Stimulated activated CD4-positive, alpha-beta T cell treated with anti-CD3 and anti-CD28 coated beads, TNF-alpha, amount 100 ng/mL, for 48 hours (primary cell): ENCODE measurements at regions not wholly inside any gene's neighbourhood (a gene's known extent, or its start where the extent isn't known, plus 50 kb on each side); places are given as distances from the start of the nearest gene placed in this dataset.

Source experiments
- DNase-seq, 3 donors: peaks; one replicate each; pipeline ENCODE4 v3.0.0-alpha.2; 2020; ENCODE audit warnings: low read depth in 3 of 3

DNA sequence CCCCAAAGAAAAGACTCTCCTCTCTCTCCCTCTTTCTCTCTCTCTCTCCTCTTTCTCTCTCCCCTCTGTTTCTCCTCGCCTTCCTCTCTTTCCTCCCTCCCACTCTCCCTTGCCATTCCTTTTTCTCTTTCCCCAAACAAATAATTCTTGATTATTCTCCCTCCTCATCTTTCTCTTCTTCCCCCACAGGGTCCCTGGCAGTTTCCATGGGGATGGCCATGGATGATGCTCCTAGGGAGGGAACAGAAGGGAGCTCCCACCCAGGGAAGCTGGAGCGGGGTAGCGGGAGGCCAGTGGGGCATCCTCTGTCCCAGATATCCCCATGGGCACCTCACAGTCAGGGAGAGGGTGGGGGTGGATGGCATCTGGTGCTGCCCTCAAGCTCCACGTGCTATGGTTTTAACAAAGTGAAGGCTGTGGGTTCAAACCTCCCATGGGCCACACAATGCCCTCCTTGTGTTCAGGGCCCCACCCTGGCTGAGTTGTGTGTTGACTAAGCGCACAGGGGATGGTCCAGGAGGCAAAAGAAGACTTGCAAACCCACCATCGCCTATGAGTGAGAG lies 266.4 kb downstream of the BUD13 start:
- DNase-seq: no peak

DNA sequence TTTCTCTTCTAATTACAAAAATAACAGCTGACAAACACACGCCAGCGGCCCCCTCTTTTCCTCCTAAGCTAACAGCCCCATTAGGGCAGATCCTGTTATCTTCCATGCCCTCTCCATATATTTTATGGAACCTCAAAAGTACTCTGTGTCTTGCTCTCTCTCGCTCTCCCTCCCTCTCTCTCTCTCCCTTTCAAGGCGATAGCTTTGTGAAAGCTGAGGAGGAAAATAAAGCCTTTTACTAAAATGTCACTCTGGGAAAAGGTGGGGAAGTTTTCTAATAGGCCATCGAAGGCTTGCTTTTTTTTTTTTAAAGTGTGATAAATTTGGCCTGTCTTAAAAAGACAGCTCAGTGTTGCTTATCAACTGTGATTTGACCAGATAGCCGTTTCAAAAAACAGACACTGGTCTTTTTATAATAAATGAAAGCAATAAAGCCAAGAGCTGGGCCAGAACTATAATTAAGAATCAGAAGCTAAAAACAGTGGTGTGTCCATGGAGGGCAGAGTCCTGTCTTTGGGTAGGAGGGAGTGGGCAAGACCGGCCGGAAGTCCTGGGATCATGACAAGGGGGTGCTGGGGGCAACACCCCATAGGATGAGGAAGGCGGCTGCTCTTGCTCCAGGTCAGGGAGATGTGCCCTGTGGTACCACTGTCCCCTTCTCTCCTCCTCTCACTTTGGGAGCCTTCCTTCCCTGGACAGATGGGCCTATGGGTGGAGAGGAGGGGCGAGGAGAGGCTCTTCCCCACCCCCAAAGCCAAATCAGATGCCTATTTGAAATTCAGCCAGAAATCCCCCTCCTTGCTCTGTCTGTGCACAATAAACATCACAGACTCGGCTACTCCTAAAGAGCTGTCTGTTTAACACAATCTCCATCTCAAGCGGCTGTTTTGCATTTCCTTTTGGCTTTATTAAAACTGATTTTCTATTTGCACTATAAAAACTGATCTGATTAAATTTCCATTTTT lies 267.2 kb downstream of the BUD13 start:
- no peak for DNase-seq

DNA sequence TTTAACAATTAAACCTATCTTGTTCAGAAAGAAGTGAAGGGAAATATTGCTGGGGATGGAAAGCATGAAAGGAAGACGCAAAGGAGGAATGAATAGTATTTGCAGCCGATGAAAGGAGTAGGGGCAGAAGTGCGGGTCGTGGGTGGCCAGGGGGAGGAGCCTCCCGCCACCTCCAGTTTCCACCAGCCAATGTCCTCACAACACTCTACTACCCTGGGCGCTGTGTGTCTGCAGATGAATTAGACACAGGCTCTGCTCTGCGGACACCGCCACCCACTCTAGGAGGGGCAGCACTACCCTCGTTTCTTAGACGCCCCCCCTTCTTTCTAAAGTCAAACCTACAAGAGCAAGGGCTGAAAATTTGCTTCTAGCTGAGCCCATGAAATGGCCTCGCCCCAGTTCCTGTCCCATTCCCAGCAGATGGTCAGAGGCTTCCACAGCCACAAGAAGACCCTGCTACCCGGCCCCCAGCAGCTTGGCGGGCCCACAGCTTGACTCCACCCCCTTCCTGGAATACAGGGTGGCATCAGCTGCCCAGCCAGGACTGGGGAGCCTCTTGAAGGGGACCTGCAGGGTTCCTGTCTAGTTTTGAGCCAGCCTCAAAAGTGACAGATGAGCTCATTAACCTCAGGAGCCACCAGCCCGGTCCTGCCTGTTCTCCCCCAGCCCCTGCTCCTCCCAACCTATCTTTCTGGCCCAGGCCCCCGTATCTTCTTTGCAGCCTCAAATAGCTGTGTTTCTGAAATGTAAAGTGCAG lies 268.1 kb downstream of the BUD13 start:
- DNase-seq: no peak

DNA sequence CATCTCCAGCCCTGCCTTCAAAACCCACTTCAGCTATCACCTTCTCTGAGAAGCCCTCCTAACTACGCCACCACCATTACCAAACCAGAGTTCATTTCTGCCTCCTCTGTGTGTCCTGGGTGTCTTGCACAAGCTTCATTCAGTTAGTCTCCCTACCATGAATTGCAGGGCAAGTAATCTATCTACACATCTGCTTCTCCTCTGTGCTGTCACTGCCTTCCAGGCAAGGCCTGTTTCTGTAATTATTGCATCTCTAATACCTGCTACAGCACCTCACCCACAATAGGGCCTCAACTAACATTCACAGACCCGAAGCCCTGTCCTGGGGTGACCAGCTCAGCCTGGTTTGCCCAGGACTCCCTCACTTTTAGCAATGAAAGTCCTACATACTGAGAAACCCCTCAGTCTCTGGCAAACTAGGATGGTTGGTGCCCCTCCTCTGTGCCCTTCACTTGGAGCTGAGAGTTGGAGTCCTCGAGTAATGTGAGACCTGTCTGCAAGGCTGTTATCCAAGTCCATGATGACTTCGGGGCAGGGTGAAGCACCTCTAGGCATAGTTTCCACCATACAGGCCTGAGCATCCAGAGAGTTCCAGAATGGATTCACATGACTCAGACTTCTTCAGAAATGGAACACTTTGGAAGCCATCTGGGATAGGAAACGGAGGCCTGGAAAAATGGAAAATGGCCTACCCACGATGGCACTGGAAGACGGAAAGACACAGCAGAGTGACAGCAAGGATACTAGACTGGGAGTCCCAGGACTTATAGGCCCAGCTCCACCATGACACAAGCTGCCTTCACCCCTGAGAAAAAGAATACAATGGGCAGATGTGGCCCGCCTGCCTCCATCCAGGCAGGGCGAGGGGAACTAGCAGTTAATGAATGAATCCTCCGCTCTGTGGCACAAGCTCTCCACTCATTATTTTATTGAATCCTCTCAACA lies 269.3 kb downstream of the BUD13 start:
- DNase-seq: no peak

DNA sequence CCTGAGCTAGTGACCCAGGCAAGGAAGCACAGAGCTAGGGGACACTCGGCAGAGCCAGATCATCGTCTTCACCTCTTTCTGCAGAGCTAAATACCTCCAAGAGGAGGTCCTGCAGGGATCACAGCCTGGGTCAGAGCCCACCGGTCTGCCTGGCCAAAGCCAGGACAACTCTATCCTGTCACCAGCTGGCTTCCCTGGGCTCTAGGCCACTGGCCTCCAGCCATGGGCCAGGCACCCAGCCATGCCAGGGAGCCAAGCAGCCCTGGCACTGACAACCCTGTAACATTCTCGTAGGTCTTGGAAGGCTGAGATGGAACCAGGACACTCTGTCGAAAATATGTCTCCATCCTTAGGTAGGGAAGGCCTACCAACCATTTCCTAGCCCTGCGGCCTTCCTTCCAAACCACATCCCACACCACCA lies 270.1 kb downstream of the BUD13 start:
- DNase-seq: no peak

DNA sequence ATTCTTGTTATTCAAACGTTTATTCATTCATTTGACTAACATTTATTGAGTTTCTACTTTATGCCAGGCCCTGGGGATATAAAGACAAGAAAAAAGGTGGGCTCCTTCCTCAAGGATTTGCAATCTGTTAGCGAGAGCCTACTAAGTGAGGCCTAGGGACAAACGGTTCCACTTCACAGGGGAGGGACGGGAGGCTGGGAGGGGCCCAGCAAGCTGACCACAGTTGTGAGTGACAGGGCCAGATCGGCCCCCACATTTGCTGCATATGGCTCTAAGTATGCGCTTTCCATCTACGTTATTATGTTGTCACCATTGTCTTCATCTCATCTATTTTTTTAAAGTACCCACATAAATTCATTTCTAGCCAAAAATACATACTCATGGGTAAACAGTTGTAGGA lies 271.1 kb downstream of the BUD13 start:
- DNase-seq: no peak

DNA sequence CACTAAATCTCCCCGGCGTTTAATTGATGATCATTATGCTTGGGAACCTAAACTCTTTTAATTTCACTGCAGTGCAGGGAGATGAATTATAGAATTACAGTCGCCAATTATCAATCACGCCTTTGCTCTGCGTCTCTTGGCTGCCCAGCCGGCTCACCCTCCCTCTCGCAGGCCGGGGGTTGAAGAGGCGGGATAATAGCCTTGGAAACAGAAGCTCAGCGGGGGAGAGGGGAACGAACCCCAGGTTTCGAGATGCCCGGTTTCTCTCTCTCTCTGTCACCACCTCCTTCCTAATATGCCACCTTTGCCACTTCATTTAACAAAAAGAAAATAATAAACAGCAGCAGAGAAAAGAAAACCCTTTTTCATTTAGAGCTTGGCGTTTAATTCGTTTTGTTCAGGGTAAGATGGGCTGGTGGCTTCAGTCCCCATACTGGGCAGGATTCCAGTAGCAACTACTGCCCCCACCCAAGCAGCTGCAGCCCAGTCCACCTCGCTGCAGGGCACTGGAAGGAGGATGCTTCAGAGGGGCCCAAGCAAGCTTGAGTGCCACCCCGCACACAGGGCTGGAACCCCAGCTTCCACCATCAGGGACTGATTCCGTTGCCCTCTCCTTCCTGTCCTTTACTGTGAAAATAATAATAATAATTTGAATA lies 271.7 kb downstream of the BUD13 start:
- DNase-seq: no peak

DNA sequence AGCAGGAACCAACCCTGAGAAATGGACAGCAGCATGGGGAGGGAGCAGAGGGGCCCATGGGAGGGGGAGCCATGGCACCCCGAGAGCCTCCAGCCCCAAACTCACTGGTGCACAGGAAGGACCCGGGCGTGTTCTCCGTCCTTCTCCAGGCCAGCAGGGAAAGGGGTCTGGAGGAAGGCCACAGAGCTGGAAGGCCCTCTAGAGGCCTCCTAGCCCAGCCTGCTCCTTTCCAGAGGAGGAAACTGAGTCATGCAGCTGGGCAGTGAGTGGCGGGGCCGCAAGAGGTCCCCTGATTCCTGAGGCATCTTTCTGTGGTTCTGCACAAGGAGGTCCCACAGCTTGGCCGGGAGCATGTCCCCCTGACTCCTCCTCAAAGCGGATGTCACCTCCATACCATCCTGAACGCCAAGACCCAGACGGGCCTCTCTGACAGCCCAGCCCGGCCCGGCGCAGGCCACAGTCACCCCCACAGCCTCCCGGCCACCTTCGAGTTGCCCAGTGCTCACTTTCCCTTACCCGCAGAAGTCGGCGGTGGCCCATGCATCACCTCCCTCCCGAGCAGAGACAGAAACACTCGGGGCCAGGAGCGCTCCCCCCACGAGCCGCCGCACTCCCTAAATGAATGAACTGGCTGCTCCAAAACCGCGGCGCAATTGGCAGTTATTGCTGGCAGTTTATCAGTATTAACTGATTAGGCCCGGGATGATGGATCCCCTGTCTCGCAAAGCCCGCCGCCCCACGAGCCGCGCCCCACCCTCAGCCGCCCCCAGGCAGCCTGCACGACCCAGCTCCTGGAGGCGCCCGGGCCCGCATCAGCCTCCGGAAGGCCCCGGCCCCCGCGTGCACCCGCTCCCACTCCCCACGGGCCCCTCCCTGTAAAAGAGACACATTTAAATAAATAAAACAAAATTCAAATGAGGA lies 272.5 kb downstream of the BUD13 start:
- no peak for DNase-seq

DNA sequence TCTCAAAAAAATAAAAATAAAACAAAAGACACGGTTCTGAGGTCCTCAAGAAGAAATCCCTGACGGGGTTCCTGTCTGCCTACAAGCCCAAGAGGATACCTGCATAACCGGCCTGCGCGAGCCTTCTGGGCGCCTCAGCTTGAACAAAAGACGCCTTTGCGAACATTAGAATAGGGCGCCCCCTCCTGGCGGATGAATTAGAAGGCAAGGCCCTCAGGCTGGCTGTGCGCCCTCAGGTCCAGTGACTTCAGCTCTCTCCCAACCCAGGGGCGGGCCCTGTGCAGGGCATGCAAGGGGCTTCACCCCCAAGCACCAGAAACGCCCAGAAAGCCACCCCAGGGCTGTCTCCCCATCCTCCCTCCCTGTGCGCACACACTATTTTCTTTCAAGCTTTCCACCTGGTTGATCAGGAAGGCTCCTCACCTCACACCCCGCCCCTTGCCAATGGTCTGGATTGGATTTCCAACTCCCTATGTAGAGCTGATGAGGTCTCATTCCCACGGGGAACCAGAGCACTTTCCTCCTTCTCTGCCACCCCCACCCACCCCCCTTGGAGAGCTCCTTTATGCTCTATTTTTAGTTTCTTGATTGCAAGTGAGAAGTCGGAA lies 273.3 kb downstream of the BUD13 start:
- peak; percentile 33 to 61 (median 51) for DNase-seq

DNA sequence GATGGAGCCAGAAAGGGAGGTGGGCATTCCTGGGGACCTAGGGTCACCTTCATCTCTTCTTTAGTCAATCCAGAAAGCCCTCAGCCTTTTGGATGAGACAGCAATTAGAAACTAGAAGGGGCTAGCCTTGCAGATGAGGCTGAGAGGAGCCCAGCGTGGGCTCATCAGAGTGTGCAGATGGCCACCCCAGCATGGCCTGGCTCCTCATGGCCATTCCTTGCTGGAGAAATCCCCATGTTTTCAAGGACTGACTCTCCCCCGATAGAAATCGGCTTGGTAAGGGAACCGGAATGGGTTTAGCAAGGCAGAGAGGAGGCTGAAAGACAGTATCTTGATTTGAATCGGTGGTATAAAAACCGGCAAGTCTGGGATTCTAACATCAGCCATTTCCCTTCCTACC lies 274.6 kb downstream of the BUD13 start:
- DNase-seq: no peak

DNA sequence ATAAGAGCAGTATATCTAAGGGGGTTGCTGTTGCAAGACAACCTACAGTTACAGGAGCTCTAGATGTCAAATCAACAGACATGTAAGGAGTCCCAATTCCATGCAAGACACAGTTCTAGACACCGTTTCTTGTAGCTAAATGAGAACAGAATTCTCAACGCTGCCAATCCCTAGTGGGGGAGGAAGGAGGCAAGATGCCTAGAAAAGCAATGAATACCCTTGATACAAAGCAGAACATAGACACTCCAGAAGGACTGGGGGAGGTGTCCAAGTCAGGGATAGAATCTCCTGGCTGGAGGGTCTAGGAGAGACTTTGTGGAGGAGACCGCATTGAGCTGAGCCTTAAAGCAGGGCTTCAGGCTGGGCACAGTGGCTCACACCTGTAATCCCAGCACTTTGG lies 280.2 kb downstream of the BUD13 start:
- DNase-seq: no peak

DNA sequence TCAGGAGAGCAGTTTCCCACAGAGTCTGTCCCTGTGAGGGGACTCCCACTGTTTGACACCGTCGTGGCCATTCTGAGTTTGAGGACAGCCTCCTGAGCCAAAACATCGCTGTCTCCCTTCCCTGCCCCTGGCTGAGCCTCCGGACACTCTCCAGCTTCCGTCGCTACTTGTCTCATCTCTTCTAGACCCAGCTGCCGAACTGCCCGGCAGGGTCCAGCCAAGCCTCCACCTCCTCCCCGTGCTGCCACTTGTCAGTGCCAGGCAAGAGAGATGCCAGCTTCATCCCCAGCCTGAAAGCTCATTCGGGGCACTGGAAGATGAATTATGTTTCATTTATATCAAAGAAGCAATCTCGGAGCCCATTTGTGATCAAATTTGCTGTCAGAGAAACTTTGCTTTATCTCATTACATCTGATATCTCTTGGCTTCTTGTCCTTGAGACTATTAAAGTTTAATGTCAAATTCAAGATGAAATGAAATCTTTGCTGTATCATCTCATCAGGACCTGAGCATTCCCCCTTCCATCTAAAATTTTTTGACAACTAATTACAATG lies 283.9 kb downstream of the BUD13 start:
- no peak for DNase-seq

DNA sequence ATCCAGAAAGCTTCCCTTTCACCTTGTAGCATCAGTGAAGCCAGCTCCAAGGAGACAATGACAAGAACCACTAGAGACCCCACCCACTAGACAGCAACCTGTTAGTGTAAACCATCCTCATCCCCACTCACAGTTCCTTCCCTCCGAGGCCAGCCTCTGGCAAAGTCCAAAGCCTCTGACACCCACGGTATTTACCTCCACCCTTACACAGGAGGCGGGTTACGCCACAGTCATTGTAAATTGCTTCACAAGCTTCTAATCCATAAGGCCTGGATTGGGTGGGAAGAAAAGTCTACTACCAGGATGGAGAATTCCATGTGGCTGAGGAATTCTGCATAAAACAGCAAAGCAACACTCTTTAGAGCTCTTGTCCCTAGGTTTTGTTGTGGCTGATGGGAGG lies 287.4 kb downstream of the BUD13 start:
- no peak for DNase-seq

DNA sequence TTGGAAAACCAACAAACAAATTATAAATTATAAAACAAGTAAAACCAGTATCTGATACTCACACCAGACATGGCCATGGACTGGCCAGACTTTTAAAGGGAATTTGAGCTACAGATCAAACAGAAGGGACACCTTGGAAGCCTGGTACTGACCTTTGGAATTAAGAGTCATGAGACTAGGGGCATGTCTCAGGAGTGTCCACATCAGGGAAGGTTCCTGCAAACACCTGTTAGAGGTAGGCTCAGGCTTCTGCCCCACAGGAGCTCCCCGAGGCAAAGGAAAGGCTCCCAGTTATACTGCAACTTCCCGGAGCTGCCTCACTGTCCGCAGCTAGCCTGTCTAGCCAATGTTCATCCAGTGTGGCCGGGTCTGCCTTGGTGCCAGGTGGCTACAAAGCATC lies 290.1 kb downstream of the BUD13 start:
- DNase-seq: no peak

DNA sequence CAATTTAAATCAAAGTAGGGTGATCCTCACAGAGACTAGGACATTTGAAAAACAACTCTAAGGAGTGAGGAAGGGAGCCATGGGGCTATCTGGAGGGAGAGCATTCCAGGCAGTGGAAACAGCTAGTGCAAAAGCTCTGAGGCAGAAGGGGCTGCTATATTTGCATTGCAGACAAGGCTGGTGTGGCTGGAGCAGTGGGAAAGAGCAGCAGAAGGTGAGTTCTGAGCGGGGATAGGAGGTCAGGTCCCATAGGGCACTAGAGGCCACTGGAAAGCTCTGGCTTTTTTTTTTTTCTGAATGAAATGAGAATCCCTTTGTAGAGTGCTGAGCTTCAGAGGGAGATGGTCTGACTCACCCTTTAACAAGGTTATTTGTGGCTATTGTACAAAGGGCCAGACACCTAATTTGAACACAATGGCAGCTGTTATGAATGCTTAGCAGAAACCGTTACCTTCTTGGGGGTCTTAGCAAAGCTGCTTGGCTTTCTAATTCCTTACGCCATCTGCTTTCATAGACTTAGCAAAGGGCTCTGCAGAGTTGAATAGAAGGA lies 291.6 kb downstream of the BUD13 start:
- DNase-seq: no peak

DNA sequence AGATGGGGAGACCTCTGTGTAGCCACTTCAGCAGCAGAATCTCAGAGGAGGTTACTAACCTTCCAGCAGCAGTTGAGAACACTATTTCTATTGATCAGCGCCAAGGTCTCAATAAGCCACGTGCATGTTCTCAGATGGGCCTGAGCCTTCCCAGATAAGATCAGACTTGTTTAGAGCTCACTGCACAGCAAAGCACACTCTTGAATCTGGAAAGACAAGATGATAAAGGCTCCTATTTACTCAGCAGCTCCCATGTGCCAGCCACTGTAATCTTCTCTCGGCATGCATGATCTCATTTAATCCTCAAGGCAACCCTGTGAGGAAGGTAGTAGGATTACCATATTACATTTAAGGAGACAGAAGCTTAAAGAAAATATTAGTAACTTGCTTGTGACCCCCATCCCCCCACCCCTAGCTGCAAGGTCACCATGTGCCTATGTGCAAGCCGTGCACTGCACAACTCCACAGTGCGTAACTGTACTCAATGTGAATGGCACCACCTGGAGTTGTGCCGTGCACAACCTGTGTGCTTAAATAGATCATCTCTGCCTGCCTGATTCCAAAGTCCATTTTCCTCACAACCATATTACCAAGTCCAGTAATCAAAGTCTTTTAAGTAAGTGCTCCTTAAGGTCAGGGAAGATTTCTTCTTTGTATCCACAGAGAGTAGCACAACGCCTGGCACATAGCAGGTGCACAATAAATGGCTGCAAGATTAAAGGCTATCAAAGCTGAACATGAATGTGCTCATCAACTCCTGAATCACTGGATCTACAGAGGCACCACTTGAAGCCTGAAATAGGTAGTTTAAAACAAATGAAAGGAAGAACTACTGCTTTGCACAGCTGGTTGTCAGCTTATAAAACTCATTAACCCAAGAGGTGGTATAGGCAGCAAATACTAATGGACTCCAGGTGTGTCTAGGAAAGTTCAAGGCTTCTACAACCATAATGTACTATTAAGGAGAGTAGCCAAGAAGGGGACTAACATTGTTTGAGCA lies 293.8 kb downstream of the BUD13 start:
- no peak for DNase-seq

DNA sequence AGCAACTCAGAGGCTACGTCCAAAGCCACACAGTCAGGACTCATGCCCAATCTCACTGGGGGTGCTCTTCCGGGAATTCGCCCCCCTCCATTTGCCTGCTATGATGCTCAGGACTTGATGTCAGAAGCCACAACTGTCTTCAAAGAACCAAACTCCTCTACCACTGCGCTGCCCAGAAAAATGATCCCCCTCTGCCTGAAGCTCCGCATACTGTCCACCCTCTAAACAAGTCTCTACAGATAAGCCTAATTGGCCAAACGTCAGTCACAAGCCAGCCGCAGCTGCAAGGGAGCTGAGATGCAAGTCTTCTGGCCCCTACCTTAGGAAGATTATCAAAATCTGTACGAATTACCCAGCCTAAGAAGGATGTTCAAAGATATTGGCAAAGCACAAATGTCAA lies 294.6 kb downstream of the BUD13 start:
- DNase-seq: no peak
